GM06990 (cell line): ENCODE measurements at regions not wholly inside any gene's neighbourhood (a gene's known extent, or its start where the extent isn't known, plus 50 kb on each side); places are given as distances from the start of the nearest gene placed in this dataset.

Experiments used
- DNase-seq: peaks from one replicate; pipeline ENCODE4 v3.0.0-alpha.2; 2011; ENCODE audit not compliant: insufficient read length; ENCODE audit errors: extremely low read depth
- H3K27me3 ChIP-seq: replicated peaks from 2 replicates; pipeline ENCODE4 v1.6.0; 2011; ENCODE audit warnings: low read length; ENCODE audit not compliant: control insufficient read depth, insufficient read depth
- H3K36me3 ChIP-seq: 2 replicates; pipeline ENCODE4 v1.5.1; 2011; ENCODE audit warnings: low read length; ENCODE audit not compliant: control insufficient read depth, insufficient read depth
- H3K4me3 ChIP-seq: replicated peaks from 2 replicates; pipeline ENCODE4 v1.5.1; 2011; ENCODE audit warnings: low read depth, mild to moderate bottlenecking, control low read depth, low read length
- CTCF ChIP-seq: IDR thresholded peaks from 2 replicates; pipeline ENCODE4 v1.5.1; 2011; ENCODE audit warnings: low read length, control low read depth, mild to moderate bottlenecking, inconsistent platforms; ENCODE audit not compliant: insufficient read depth, poor library complexity, severe bottlenecking

- no peaks in the 10 kb centered on the region for H3K27me3 ChIP-seq
- H3K36me3 ChIP-seq: no peaks in the 10 kb centered on the region
- peak; percentile 67 for DNase-seq
- TF ChIP-seq CTCF: peak; percentile 87
- H3K4me3 ChIP-seq: peak overlapping the region; percentile 34
Measured at GRCh38 chr11:86193297-86194095, 51.1 kb upstream of the EED start.

- no peaks in the 10 kb centered on the region for H3K36me3 ChIP-seq
- H3K4me3 ChIP-seq: no peak overlapping the region
- H3K27me3 ChIP-seq: no peaks in the 10 kb centered on the region
- DNase-seq: no peak
- TF ChIP-seq CTCF: no peak
Measured at GRCh38 chr11:86192519-86193257, 51.9 kb upstream of the EED start.

- no peak for TF ChIP-seq CTCF
- H3K36me3 ChIP-seq: no peaks in the 10 kb centered on the region
- no peaks in the 10 kb centered on the region for H3K27me3 ChIP-seq
- no peak for DNase-seq
- no peak overlapping the region for H3K4me3 ChIP-seq
Measured at GRCh38 chr11:86191874-86192273, 52.7 kb upstream of the EED start.

GRCh38 chr11:86187027-86187426 lies 57.5 kb upstream of the EED start:
- Histone ChIP-seq H3K4me3 (no peak overlapping the region), H3K27me3 (no peaks in the 10 kb centered on the region), H3K36me3 (no peaks in the 10 kb centered on the region)
- DNase-seq: no peak
- TF ChIP-seq CTCF: no peak

DNA sequence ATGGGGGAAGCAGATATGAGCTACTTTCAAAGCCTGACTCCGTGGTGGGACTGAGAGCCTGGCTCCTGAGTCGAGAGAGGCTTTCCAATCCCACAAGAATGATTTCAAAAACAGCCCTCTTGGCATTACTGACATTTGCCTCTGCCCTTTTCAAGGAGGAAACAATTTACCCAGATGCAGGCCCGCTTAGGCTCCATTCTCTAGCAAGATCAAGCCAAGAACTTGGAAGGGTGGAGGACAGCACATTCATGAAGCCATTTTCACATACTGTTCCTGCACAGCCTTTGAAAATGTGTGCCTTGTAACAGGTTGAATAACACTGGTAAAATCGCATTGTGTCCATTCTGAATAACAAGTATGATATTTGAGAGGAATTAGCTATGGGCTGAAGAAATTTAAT lies 58.2 kb upstream of the EED start:
- TF ChIP-seq CTCF: no peak
- no peak for DNase-seq
- no peaks in the 10 kb centered on the region for H3K27me3 ChIP-seq

More for the DNA sequence above, 58.2 kb upstream of the EED start:
- H3K4me3 ChIP-seq: no peak overlapping the region
- no peaks in the 10 kb centered on the region for H3K36me3 ChIP-seq
